NCI-H82 treated with DMSO at 0.1 percent for 48 hours (cell line): ENCODE measurements at regions not wholly inside any gene's neighbourhood (a gene's known extent, or its start where the extent isn't known, plus 50 kb on each side); places are given as distances from the start of the nearest gene placed in this dataset.

Experiments used
- DNase-seq: peaks from one replicate; lab custom pipeline; 2025; ENCODE audit not compliant: unreplicated experiment; lab: John Stamatoyannopoulos, UW

DNA sequence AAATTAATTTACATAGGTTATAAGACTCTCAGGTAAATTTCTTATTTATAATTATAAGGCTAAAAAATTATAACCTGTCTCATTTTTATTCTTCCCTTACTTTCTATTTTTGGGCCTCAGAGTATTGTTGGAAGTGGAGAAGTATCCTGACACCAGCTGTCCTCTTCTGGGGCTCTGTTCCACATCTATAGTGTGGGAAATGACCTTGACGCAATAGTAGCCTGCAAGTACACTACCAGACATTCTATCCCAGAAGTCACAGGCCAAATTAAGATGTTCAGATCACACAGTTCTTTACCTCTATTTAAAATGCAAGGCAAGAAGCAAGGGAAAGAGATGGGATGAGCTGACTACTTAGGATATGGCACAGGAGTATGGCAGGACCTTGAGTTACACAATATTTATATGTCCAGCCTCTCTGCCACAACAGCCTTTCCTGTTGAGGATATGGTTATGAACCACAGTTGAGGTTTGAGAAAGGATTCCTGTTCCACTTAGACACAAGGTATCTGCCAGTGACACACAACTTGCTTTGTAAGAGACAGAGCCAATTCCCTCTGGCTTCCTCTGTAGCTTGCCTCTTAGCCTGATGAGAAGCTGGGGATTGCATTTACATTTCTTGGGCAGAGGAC, 158.0 kb upstream of the IL12A start:
- DNase-seq: no peak

DNA sequence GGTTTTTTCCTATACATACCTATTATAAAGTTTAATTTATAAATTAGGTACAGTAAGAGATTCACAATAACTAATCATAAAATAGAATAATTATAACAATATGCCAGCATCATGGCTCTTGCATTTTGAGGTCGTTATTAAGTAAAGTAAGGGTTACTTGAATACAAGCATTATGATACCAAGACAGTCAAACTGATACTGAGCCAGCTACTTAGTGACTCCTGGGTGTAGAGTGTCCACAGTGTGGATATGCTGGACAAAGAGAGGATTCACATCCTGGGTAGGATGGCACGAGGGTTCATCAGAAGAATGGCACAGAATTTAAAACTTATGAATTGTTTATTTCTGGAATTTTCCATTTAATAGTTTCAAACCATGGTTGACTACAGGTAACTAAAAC, 157.2 kb upstream of the IL12A start:
- no peak for DNase-seq

DNA sequence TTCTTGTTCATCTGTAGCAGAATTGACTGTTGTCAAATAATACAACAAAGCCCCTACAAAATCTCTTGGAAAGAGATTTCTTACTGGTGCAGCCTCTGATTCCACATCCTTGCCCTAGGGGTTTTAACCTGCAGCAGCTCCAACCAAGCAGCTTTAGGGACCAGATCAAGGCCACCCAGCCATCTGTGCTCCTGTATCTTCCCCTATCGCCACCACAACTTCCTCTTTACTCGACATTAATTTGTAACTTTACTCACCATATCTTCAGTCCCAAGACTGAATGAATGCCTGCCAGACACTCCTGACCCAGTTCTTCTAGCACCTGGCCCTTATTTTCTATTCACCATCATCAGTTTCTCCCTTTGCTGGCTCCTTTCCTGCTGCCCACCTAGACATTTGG, 156.6 kb upstream of the IL12A start:
- DNase-seq: no peak

DNA sequence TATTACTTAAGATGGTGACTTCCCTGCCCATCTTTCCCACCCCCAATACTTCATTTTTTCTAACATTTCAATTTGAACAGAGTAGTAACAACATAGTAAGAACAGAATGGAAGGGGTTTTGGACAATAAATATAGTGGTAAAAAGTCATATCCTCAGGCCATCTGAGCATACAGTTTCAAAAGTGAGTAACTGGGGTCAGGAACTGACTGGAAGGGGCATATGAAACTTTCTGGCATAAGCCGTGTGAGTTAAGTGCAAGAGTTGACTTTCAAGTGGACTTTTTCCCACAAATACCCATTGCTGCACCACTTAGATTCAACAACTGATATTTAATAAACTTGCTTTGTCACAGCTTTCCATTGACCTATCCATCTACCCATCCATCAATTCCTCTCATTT, 153.5 kb upstream of the IL12A start:
- DNase-seq: no peak

DNA sequence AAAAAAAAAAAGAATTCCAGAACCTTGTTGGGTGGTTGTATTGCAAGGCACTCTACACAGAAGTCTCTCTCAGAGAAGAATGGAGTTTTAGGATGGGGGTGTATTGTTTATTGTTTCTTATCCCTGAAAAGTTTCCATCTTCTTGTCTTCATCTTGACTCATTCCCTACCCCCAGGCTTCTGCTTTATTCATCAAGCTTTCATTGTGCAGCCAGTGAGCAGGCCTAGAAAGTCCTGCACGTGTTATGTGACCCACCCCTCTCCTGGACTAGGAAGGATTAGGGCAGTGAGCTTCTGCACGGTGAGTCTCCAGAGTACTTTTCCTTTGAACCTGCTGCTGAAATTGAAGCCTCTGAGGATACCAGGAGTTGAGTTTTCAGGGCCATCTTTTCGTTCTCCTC, 150.9 kb upstream of the IL12A start:
- DNase-seq: no peak

DNA sequence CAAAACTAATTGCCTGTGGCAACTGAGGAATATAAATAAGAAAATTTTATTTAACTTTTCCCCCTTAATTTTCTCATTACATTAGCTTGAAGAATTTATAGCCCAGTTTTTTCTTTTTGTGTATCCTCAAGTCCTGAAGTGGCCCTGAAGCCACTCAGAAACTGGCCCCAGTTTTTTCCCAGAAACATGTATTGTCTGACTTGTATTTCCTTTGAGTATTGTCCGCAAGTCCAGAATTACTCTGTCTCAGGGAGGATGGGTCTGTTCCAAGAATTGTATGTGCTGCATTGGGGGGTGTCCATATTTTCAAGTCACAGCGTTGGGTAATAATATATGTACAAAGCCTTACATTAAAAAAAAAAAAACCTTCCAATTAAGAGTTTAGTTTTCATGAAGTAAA, 149.7 kb upstream of the IL12A start:
- DNase-seq: no peak

DNA sequence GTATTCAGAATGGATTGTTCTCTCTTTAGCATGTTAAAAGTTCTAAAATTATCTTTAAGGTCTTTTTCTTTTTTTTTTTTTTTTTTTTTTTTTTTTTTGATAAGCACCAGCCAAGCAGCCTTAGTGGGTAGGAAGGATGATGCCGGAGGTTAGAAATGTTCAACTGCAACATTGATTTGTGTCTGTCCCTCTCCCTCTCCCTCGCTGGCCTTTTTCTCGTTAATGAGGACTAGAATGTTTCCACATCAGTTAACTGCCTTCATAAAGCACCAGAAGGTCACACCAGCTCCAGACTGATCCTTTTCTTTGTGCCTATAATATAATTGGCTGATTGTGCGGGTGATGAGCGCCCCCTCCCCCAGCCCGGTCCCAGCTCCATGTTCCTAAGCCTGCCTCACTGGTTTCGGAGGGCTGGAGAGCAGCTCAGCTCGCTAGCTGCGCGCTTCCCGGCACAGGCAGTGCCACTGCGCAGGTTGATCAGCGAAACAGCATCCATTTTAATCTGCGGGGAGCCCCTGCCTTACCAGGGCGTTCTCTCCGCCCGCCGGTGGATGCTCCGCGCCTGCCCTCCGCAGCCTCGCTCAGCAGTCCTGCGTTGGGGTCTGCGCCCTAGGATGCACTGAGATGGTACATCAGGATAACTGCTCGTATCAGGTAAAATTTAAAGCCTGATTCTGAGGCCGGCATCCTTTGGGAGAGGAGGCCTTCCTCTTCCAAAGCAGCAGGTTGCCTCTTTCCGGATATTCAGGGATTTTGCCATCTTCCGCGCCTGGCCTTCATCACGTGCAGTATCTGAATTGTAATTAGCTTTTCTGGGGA, 148.9 kb upstream of the IL12A start, which contains the start of gene SCHIP1:
TSS of gene SCHIP1 (plus strand) at position 301 of the 819 bp plus-strand sequence.
- DNase-seq: peak; percentile 84

DNA sequence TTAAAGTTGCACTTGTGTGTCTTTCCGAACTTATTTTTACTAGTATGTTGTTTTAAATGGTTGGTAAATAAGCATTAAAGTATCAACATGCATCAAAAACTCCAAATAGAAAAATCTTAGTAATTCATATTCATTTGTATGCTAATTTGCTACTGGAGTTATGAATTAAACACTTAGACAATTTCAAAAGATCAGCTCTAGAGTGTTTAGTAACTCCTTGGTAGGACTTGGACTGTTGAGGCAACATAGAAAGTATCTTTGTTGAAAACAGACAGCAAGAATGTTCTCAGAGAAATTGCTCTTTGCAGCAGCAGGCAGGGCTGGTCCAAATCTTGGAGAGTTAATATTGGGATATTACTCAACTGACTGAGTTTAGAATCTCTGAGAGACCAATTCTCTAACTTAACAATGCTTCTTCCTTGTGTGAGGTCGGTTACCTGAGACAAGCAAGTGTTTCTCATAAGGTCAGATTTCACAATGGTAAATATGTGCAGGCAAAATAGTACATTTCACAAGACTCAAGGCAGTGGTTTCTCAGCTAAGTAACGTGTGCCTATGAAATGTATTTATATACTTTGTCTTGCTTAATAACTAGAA, 147.8 kb upstream of the IL12A start:
- no peak for DNase-seq

DNA sequence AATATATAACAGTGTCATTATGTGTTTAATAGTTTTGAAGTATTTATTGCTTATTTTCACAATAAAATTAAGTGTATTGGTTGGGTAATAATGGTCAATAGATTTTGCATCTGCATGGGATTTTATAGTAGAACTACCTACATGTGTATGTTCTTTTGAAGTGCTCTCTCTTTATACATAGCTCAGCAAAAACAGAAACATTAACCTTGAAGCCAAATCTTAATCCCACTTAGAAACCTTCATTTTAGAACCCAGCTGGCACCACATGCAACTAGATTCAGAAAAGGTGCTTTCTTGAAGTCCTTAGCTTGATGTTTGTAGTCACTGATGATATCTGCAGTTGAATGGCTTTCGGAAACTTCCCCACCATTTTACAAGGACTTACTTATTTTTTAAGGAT, 146.9 kb upstream of the IL12A start:
- DNase-seq: no peak

DNA sequence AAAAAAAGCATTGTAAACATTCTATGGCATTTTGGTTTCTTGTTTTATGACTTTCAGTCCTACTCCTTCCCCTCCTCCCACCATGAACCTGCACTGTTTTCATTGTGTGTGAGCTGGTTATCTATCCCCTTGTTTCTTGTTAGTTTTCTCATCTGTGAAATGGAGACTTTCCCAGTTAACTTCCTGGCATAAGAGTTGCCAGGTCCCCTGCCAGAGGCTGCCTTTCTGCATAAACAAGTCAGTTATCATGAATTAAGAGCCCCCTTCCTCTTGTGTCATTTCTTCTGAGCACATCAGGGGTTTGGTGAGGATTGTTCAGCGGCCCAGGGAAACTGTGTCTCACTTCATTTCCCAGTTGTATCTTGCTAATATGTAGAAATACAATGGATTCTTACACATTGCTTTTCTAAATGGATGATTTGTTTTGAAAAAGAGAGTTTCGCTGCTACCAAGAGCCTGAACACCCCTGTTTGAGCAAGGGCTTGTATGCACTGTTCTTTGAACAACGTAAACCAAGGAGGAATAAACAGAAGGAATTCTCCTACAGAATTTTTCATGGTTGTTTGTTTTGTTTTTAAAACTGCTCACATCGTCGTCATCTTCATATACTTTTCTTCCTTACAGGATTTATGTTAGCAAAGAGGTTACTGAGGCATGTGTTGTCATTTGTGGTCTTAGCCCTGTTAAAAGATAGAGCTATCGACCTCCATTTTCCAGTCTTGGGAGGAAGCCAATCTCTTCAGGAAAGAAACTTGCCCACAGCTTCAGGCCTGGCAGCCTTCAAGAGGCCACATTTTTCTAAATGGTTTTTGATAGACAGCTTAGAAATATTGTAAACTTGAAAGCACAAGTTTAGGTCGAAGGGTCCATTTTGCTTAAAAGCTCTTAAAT, 144.6 kb upstream of the IL12A start:
- DNase-seq: no peak

DNA sequence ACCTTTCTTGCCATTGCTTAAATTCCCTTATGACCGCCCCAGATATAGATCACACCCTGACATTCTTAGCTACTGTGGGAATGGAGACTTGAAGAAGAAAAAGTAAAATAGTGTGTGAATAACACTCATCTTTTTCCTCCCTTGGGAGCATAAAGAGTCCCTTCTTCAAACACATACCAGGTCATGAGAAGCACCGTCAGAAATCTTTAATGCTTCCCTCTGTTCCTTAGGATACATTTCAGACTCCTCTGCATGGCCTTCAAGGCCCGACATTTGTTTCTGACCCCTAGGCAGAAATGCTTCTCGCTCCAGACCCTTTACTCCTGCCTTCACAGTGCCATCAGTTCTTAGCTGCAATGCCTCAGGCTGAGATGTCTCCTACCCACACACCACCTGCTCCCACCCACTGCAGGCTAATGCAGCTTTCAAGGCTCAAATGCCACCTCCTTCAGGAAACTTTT, 143.8 kb upstream of the IL12A start:
- no peak for DNase-seq

DNA sequence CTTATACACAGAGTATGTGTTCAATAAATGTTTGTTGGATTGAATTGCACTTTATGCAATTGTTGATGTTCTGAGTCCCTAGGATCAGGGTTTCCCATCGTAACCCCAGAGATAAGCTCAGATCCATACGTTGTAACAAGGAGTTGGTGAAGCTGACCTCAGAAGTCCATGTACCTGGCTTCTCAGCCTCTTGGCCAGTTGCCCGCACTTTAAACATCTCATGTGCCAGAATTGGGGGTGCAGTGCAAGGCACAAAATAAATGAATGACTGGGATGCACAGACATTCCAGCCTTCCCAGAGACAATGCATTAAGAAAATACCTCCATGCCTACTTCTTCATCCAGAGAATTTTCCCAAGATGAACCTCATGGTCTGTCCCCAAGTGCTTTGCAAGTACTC, 142.9 kb upstream of the IL12A start:
- DNase-seq: no peak

DNA sequence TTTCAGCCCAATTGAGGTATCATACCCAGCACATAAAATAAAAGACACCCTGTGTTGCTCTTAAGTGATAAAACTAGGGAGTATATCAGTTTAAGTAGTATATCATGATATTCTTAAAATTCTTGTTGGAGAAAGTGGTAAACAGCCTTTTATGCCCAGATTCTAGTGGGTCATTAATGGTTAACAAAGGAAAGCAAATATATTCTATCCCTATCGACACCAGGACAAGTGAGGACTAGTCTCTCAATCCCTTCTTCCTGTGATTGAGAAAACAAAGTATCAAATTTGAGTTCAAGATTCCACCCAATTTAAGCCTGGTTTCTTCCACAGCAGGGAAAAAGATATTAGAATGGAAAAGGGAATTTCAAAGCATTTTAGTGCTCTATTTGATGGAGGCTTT, 142.4 kb upstream of the IL12A start:
- no peak for DNase-seq

DNA sequence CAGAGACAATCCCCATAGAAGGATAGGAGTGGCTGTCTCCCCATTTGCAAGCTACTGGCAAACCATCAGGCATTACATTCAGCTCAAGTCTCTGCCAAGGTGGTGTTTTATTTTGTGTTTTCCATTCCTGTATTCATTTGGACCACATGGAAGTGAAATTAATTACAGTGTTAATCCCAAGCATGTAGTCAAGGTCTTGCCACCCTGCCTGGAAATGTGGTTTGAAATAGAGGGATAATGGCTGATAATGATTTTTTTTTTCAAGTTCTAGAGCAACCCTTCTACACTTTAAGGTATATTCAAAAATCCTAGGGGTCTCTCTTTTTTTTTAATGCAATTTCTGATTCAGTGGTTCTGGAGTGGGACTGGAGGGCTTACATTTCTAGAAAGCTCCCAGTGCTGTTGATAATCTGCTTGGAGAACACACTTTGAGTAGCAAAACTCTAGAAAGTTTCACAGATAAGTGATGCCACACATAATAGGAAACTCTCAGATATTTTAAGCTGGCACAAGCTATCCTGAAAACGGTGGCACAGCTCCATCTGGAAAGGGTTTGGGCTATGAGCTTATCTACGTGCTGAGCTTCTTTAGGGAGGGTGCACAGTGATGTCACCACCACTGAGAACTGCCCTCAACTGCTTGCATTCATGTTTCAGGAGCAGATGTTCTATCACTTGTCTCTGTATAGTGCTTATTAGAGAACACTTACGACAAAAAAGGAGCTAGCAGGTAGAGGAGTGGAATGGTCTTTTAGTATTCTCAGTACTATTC, 140.1 kb upstream of the IL12A start:
- no peak for DNase-seq

DNA sequence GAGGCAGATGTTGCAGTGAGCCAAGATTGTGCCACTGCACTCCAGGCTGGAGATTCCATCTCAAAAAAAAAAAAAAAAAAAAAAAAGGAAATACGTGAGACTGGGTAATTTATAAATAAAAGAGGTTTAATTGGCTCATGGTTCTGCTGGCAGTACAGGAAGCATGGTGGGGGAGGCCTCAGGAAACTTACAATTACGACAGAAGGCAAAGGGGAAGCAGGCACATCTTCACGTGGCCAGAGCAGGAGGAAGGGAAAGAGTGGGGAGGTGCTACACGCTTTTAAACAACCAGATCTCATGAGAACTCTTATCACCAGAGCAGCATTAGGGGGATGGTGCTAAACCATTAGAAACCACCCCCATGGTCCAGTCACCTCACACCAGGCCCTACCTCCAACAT, 138.2 kb upstream of the IL12A start:
- DNase-seq: no peak

DNA sequence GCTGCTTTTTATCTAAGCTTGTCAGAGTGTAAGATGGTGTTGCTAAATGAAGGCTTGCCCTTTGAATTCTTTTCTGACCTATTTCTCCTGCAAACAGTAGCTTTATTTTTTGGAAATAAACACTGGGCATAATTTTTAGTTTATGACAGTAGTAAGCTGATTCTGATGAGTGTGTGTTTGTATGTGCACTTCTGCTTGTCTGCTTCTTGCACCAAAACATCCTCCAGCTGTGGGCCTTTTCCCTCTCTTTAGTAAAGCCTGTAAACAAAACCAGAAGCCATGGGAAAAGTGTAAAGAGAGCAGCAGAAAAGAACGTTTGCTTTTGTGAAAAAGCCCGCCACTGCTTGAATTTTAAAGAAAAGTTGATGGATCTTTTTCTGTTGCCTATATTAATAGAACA, 136.4 kb upstream of the IL12A start:
- DNase-seq: no peak

DNA sequence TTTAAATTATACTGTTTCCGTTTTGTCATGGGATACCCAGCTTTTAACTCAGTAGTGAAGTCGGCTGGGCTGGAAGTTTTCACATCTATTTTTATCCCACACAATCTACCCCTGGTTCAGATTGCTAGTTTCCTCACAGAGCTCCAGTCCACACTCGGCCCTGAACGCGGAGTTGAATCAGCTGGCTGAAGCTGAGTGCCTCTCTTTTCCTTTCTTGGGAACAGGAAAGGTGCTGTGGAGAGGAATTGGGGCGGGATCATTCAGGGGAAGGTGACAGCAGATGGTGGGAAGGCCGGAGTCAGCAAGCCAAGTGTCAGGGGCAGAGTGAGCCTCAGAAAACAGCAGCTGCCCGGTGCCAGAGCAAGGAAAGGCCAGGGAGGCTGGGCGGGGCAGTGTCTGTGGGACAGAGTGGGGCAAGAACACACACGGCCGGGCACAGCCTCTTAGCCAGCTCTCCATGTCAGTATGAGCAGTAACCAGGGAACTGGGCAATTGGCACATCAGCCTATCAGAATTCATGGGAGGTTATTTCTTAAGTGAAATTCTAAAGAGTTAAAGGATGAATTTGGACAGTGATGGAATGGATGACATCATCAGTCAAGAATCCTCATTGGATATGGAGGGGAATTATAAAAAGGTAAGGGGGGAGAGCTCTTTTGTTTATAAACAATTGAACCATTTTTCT, 135.7 kb upstream of the IL12A start:
- no peak for DNase-seq

DNA sequence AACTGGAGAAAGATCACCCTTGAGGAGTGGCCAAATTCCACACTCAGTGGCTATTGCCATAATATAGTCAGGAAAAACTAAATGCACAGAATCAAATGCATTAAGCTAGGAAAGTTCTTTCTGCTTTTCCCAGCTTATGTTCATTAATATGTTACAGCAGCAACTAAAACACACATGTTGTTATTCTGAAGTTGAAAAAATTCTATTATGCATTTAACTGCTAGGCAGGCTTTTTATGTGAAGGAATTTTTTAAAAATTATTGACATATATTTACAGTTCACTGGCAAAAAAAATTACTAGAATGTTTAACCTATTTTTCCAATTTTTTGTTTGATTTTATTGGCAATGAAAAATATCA, 135.2 kb upstream of the IL12A start:
- DNase-seq: no peak

DNA sequence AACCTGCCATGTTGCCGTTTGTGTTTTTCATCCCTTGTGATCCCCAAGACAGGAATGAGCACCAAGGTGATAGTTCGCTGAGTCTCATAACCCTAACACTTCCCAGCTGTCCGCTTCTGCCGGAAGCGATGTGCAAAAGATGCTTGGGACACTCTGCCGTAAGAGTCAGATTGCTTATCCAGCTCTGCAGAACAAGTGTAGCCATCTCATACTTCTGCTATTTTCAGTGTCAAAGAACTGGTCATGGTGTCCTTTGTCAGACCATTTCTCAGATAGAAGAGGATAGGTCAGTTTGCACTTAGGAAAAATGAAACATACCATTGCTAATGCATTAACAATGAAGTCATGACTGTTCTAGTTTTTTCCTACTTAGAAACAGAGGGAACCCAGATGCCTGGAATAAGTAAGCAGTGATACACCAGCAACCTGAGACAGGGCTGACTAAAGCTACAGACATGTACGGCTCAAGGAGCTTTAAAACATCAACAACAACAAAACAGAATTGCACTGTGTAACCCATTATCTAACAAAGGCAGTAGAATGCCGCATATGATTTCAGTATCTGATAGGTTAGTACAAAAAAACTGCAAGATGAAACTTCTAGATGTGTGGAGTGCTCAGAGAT, 134.0 kb upstream of the IL12A start:
- no peak for DNase-seq
